GM21528 (cell line): ENCODE measurements at regions not wholly inside any gene's neighbourhood (a gene's known extent, or its start where the extent isn't known, plus 50 kb on each side); places are given as distances from the start of the nearest gene placed in this dataset.
"Not testable (repeated sequence)": the region's sequence is repeated elsewhere in the genome, so short reads cannot be mapped to it uniquely, and the experiment has no call there.

ENCODE experiments used
- ATAC-seq: cut with Tn5 transposase; IDR thresholded peaks from one replicate; pipeline ENCODE4 v1.9.1; 2021; ENCODE audit warnings: mild to moderate bottlenecking, moderate library complexity; ENCODE audit not compliant: unreplicated experiment, low FRiP score

- ATAC-seq: no peak
These were observed 483.7 kb upstream of the DPH6 start for GRCh38 chr15:36029606-36030210.

GRCh38 chr15:36039996-36040572, 494.1 kb upstream of the DPH6 start:
- no peak for ATAC-seq

DNA sequence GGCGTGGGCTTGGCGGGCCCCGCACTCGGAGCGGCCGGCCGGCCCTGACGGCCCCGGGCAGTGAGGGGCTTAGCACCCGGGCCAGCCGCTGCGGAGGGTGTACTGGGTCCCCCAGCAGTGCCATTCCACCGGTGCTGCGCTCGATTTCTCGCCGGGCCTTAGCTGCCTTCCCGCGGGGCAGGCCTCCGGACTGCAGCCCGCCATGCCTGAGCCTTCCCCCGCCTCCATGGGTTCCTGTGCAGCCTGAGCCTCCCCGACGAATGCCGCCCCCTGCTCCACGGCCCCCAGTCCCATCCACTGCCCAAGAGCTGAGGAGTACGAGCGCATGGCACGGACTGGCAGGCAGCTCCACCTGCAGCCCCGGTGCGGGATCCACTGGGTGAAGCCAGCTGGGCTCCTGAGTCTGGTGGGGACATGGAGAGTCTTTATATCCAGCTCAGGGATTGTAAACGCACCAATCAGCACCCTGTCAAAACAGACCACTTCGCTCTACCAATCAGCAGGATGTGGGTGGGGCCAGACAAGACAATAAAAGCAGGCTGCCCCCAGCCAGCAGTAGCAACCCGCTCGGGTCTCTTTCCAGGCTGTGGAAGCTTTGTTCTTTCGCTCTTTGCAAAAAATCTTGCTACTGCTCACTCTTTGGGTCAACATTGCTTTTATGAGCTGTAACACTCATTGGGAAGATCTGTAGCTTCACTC, 501.2 kb upstream of the DPH6 start:
- not testable (repeated sequence) for ATAC-seq

DNA sequence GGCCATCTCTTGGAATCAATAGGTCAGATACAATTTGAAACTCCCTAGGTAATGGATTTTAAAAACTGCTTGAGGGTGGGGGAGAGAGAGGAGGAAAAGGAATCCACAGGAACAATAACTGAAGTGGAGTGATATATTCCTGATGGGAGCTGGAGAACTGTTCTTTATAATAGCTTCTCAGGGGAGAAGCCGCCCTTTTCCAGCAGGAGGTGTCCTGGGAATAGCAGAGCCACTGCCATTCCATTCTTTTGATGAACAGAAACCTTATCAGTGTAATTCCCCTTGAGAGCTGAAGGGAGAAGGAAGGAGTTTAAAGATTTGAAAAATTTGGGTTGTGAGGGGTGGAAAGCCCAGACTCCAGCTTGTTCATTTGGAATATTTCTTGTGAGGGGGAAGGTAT, 504.9 kb upstream of the DPH6 start:
- ATAC-seq: no peak

DNA sequence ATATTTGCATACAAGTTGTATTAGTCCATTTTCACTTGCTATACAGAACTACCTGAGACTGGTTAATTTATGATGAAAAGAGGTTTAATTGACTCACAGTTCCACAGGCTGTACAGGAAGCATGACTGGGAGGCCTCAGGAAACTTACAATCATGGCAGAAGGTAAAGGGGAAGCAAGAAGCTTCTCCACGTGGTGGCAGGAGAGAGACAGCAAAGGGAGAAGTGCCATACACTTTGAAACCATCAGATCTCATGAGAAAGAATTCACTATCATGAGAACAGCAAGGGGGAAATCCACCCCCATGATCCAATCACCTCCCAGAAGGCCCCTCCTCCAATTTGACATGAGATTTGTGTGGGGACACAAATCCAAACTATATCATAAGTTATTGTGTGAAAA, 506.7 kb upstream of the DPH6 start:
- not testable (repeated sequence) for ATAC-seq

DNA sequence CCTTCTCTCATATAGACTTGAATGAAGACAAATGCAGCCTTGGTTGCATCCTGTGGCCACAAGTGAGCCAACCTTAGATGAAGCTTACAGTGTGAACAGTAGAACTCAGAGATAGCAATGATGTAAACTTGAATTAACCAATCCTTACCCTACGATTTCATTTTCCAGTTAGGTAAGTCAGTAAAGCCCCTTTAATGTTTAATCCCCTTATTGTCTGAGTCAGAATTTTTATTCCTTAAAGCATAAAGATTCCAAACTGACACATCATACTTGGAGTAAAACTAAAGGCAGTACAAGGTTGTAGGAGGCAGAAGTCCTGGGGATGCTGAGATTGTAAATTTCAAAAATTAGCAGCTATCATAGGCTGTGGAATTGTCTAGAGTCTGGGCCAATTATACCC, 507.8 kb upstream of the DPH6 start:
- ATAC-seq: no peak

DNA sequence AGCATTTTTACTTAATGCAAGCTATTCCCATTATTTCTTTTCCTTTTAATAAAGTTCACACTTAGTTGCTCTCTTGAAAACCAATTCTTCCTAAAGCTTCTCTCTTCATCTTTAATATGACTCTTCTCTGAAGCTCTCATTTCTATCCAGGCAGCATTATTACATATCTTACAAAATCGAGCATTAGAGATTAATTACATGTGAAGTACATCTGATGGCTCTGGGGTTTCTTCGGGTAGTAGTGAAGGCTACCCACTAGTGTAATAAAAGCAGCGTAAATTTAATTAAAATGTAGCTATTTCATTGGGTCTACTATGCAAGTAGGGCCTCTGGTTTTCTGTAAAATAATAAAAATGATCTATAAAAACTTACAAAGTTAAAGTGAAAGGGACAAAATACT, 513.6 kb upstream of the DPH6 start:
- no peak for ATAC-seq

DNA sequence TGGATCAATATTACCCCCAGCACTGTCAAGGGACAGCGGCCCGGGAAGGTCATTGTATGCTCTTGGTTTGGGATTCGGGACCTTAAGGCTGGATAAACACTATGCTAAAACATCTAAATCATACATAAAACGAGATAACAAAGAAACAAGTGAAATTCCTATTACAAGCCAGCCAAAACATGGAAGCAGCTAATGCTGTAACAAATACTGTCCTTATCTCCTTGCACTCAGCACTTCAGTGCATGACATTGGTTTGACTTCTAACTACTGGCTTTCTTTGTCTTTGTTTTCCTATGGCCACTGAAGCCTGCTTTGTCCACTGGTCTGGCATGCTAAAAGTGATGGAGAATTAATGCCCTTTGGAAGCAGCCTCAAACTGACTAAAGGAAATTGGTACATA, 516.4 kb upstream of the DPH6 start:
- ATAC-seq: no peak

- no peak for ATAC-seq
These were observed 512.7 kb upstream of the CDIN1 start for GRCh38 chr15:36066757-36067156.

- ATAC-seq: no peak
These were observed 511.7 kb upstream of the CDIN1 start for GRCh38 chr15:36067483-36068274.

DNA sequence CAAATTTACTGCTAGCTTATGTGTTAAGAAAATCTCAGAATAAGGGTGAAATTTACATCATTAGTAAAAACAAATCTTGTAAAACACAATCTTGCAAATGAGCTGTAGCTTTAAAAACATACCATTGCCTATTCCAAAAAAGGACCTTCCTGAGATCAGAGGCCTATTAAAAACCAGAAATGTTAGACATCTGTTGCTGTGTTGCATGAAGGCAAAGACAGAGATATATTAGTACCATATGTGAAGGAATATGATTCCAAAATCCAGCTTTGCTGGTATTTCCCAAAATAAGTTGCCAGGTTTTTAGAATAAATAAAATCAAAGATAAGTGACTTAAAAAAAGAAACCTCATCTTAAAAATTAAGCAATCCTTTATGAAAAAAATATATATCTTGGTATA, 504.1 kb upstream of the CDIN1 start:
- no peak for ATAC-seq

DNA sequence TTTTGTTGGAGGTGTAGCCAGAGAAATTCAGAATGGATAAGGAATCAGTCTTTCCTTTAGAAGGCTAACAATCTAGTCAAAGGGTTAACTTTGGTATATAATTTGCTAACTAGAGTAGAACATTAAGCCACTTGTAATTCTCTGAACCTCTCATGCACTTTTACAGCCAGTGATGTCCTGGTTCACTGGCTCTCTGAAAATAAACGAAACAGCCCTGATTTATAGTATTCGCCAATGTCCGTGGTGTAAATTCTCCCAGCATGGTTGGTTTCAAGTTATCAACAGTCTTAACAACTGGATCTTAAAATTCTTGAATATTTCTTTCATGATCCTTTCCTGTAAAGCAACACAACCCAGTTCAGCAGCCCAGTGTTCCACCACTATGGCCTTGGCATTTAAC, 500.4 kb upstream of the CDIN1 start:
- no peak for ATAC-seq

- ATAC-seq: no peak
These were observed 498.7 kb upstream of the CDIN1 start for GRCh38 chr15:36080759-36081158.

GRCh38 chr15:36090286-36090946, 489.0 kb upstream of the CDIN1 start:
- no peak for ATAC-seq

DNA sequence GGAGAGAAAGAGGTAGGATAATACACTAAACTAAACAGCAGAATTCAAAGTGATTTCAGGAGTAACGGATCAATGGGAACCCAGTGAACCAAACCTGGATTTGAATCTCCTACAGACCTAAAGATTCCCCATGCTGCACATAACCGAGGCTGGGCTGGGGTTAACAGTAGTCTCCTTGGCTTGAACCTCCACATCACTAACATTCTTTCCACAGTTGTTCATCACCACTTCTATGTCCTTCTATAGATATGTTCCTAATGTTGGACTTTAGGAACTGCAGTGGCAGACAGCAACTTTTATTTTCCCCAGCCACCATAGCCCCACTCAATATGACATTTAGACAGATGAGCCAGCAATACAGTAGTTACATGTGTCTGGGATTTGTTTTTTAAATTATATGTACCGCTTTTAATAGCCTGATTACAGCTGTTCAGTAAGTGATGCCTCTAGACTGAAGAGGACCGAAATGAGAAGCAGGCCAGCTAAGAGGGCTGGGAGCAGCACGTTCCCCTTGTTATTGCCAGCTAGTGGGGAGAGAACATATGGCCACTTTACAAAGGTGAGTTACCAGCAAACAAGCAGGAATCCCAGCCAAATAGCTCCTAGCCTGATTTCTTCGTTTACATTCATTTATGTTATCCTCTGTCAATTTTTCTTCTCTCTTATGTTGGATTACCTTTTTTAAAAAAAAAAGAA, 472.6 kb upstream of the CDIN1 start:
- no peak for ATAC-seq

GRCh38 chr15:36108541-36108940, 470.9 kb upstream of the CDIN1 start:
- ATAC-seq: no peak

GRCh38 chr15:36109943-36110658, 469.3 kb upstream of the CDIN1 start:
- ATAC-seq: no peak

DNA sequence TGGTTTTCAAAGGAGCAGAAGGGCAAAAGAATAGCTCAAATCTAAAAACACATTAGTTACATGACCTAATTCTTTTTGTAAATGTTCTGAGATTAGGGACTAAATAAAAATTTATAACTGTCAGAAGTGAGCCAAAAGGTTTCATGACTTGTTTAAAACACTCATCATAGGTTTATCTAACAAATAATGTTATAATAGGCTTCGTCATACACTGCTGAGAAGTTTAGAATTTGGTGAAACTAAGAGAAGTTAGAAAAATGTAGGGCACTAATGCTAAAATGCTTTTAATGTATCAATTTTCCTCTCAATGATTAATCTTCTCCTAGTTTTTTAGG, 468.8 kb upstream of the CDIN1 start:
- ATAC-seq: no peak

DNA sequence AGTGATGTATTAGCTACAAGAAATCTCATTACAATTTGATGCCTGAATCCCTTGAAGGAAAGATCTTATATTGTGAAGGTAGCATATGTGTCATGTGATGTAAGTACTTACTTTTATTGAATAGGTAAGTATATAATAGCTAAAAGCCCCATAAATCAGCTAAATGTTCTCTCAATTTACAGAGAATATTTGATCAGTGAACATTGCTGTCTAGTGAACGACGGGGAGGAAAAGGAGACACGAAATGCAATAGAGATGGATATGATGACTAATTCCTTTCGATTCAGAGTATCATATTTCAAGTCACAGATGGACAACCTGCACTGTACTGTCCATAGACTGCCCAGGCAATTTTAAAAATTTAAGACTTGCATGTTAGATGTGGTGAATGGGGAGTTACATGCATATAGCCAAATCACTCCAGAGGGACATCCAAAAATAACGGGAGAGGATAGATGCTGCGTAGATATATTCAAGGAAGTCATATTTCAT, 462.1 kb upstream of the CDIN1 start:
- ATAC-seq: no peak

DNA sequence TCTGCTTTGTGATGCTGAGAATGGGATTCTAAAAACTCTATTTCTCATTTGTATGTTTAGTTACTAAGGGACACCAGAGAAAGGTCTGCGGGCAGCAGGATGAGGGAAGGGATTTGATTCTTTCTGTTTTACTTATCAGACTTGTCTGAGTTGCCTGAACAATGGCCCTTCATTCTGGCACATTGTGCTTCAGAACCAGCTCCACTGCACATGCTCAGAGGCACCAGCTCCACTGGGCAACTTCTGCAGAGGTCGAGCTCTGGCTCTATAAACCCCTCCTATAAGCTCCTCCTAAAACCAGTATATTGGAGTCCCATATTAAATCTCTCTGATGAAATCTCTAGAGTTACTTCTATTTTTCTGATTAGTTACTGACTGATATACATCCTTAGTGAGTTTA, 453.2 kb upstream of the CDIN1 start:
- no peak for ATAC-seq
